ENCODE measurements at regions not wholly inside any gene's neighbourhood (a gene's known extent, or its start where the extent isn't known, plus 50 kb on each side); places are given as distances from the start of the nearest gene placed in this dataset.

- Histone ChIP-seq H3K27me3 (ENCODE audit: low read length) (no peaks in the 10 kb centered on the region), H3K27ac (ENCODE audit: low read depth, low read length) (no peak overlapping the region), H3K9me2 (replicated peaks; ENCODE audit: insufficient read depth, low read length) (no peaks in the 10 kb centered on the region), H3K79me2 (ENCODE audit: insufficient read depth, low read length) (no peaks in the 10 kb centered on the region), H3F3A (ENCODE audit: insufficient read depth) (no peaks in the 10 kb centered on the region), H3K36me3 (ENCODE audit: low read length) (no peaks in the 10 kb centered on the region), H3K9me3 (ENCODE audit: insufficient read depth, low read length) (no peaks in the 10 kb centered on the region), H3K4me3 (ENCODE audit: insufficient read depth, low read length, poor library complexity, severe bottlenecking) (no peak overlapping the region), H4K20me1 (ENCODE audit: low read depth, low read length) (no peaks in the 10 kb centered on the region), H3K4me2 (ENCODE audit: low read depth, low read length, poor library complexity, severe bottlenecking) (no peak overlapping the region), H3K9ac (ENCODE audit: low read length) (no peak overlapping the region), H2AFZ (ENCODE audit: low read depth, low read length, severe bottlenecking) (no peak overlapping the region)
- TF ChIP-seq CTCF (IDR thresholded peaks at IDR 0.05; ENCODE audit: insufficient read depth, low read length, poor library complexity, severe bottlenecking) (no peak), EZH2phosphoT487 (conservative IDR thresholded peaks at IDR 0.05; ENCODE audit: low read length) (no peak)
These were observed 157.2 kb upstream of the EMCN start for GRCh38 chr4:100674976-100675375.

- TF ChIP-seq EZH2phosphoT487 (conservative IDR thresholded peaks at IDR 0.05; ENCODE audit: low read length), result no peak
- no peak for TF ChIP-seq CTCF (IDR thresholded peaks at IDR 0.05; ENCODE audit: insufficient read depth, low read length, poor library complexity, severe bottlenecking)
- Histone ChIP-seq H3K9me2 (replicated peaks; ENCODE audit: insufficient read depth, low read length) (no peaks in the 10 kb centered on the region), H3K27me3 (ENCODE audit: low read length) (no peaks in the 10 kb centered on the region), H3K4me2 (ENCODE audit: low read depth, low read length, poor library complexity, severe bottlenecking) (no peak overlapping the region), H3K27ac (ENCODE audit: low read depth, low read length) (no peak overlapping the region), H3K9ac (ENCODE audit: low read length) (no peak overlapping the region), H3F3A (ENCODE audit: insufficient read depth) (no peaks in the 10 kb centered on the region), H3K9me3 (ENCODE audit: insufficient read depth, low read length) (no peaks in the 10 kb centered on the region), H3K79me2 (ENCODE audit: insufficient read depth, low read length) (no peaks in the 10 kb centered on the region), H4K20me1 (ENCODE audit: low read depth, low read length) (no peaks in the 10 kb centered on the region), H3K36me3 (ENCODE audit: low read length) (no peaks in the 10 kb centered on the region), H2AFZ (ENCODE audit: low read depth, low read length, severe bottlenecking) (no peak overlapping the region), H3K4me3 (ENCODE audit: insufficient read depth, low read length, poor library complexity, severe bottlenecking) (no peak overlapping the region)
These were observed 139.4 kb upstream of the EMCN start for GRCh38 chr4:100657187-100657586.

GRCh38 chr4:100651499-100652175 is 133.8 kb upstream of the EMCN start:
- Histone ChIP-seq H3K9ac (ENCODE audit: low read length) (no peak overlapping the region), H3F3A (ENCODE audit: insufficient read depth) (no peaks in the 10 kb centered on the region), H3K9me2 (replicated peaks; ENCODE audit: insufficient read depth, low read length) (no peaks in the 10 kb centered on the region), H3K79me2 (ENCODE audit: insufficient read depth, low read length) (no peaks in the 10 kb centered on the region), H3K9me3 (ENCODE audit: insufficient read depth, low read length) (no peaks in the 10 kb centered on the region), H3K4me3 (ENCODE audit: insufficient read depth, low read length, poor library complexity, severe bottlenecking) (no peak overlapping the region), H3K4me2 (ENCODE audit: low read depth, low read length, poor library complexity, severe bottlenecking) (no peak overlapping the region), H3K36me3 (ENCODE audit: low read length) (no peaks in the 10 kb centered on the region), H4K20me1 (ENCODE audit: low read depth, low read length) (no peaks in the 10 kb centered on the region), H3K27me3 (ENCODE audit: low read length) (no peaks in the 10 kb centered on the region), H2AFZ (ENCODE audit: low read depth, low read length, severe bottlenecking) (no peak overlapping the region), H3K27ac (ENCODE audit: low read depth, low read length) (no peak overlapping the region)
- TF ChIP-seq CTCF (IDR thresholded peaks at IDR 0.05; ENCODE audit: insufficient read depth, low read length, poor library complexity, severe bottlenecking), result no peak
- TF ChIP-seq EZH2phosphoT487 (conservative IDR thresholded peaks at IDR 0.05; ENCODE audit: low read length), result no peak

Data from SU-DHL-6 (cell line).